GM12878 (cell line): ENCODE measurements at regions not wholly inside any gene's neighbourhood (a gene's known extent, or its start where the extent isn't known, plus 50 kb on each side); places are given as distances from the start of the nearest gene placed in this dataset.

Experiments used
- EZH2 ChIP-seq: IDR thresholded peaks from 2 replicates; pipeline ENCODE4 v1.6.1; 2012; ENCODE audit warnings: low read depth, mild to moderate bottlenecking, control low read depth, inconsistent platforms, low read length, borderline replicate concordance; ENCODE audit not compliant: control insufficient read depth
- TAF1 ChIP-seq: IDR thresholded peaks from 2 replicates; pipeline ENCODE4 v1.6.1; 2011; ENCODE audit warnings: mild to moderate bottlenecking, low read depth, low read length, borderline replicate concordance
- YY1 ChIP-seq: IDR thresholded peaks from 2 replicates; pipeline ENCODE4 v1.6.1; 2011; ENCODE audit warnings: low read depth, mild to moderate bottlenecking, low read length

DNA sequence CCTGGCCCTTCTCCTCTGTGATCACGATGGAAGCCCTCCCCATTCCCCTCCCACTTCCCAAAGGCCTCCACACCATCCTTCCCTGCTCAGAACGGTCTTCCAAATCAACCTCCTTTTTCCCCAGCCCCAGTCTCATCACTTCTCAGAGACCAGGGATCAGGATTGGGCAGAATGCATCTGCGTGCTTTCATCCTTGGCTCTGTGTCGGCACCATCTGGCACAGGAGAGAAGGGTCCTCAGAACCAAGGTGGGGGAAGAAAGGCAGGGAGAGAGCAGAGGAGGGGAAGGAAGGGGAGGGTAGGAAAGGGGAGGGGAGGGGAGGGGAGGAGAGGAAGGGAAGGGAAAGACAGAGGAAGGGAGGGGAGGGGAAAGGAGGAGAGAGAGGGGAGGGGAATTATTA, 52.4 kb upstream of the FICD start:
- TF ChIP-seq EZH2 (no peak), YY1 (no peak), TAF1 (no peak)
